Tibial nerve (tissue), 4 donors: ENCODE measurements at regions not wholly inside any gene's neighbourhood (a gene's known extent, or its start where the extent isn't known, plus 50 kb on each side); places are given as distances from the start of the nearest gene placed in this dataset.

Experiments
- DNase-seq, 2 donors: peaks; one replicate each; pipeline ENCODE4 v3.0.0-alpha.2; 2019; ENCODE audit warnings: low spot score in 2 of 2
- H3K27ac ChIP-seq, 4 donors: fragments of 200-600 bp; sonication (generic) in 3 of 4; one replicate each; pipeline ENCODE4 v1.5.1; 2017 to 2019; ENCODE audit warnings: mild to moderate bottlenecking in 1 of 4
- H3K27me3 ChIP-seq, 2 donors: fragments of 200-600 bp; sonication (generic) in 1 of 2; one replicate each; pipeline versions ENCODE4 v1.5.1 to v1.6.0; 2017 to 2019
- H3K36me3 ChIP-seq, 3 donors: fragments of 200-600 bp; sonication (generic); one replicate each; pipeline ENCODE4 v1.5.1; 2018 to 2019
- H3K4me1 ChIP-seq, 4 donors: fragments of 200-600 bp; sonication (generic) in 3 of 4; one replicate each; pipeline ENCODE4 v1.5.1; 2017 to 2019
- H3K4me3 ChIP-seq, 4 donors: fragments of 200-600 bp; sonication (generic) in 3 of 4; one replicate each; pipeline ENCODE4 v1.5.1; 2017 to 2019; ENCODE audit warnings: mild to moderate bottlenecking in 1 of 4, moderate library complexity in 1 of 4
- H3K9me3 ChIP-seq, 4 donors: fragments of 200-600 bp; sonication (generic) in 3 of 4; one replicate each; pipeline ENCODE4 v1.5.1; 2017 to 2019
- CTCF ChIP-seq, 5 experiments: fragments of 200-600 bp in 3 of 5; fragments of 450-650 bp in 2 of 5; sonication (generic) in 3 of 5; IDR thresholded peaks; one replicate each; pipeline ENCODE4 v1.5.1; 2016 to 2019; ENCODE audit warnings: antibody characterized with exemption in 5 of 5, mild to moderate bottlenecking in 3 of 5, moderate library complexity in 2 of 5
- EP300 ChIP-seq, 2 donors: sonication (generic); formaldehyde crosslinking; IDR thresholded peaks; one replicate each; pipeline ENCODE4 v1.6.1; 2017; ENCODE audit warnings: antibody characterized with exemption in 2 of 2, mild to moderate bottlenecking in 1 of 2
- POLR2A ChIP-seq, 2 donors: fragments of 450-650 bp; IDR thresholded peaks; one replicate each; pipeline ENCODE4 v1.6.1; 2017; ENCODE audit warnings: antibody characterized with exemption in 2 of 2, mild to moderate bottlenecking in 2 of 2, moderate library complexity in 2 of 2
- WGBS, 2 donors: methylation state at CpG; one replicate each; pipeline ENCODE4 v1.1.5; 2018; 5-methylcytosine and 5-hydroxymethylcytosine counted together

- Histone ChIP-seq H3K27me3 (no peaks in the 10 kb centered on the region), H3K4me1 (no peaks in the 10 kb centered on the region), H3K4me3 (no peak overlapping the region), H3K9me3 (peaks cover 0 to 13% (median 0%) of the 10 kb centered on the region in 4 donors), H3K36me3 (no peaks in the 10 kb centered on the region), H3K27ac (no peak overlapping the region)
- DNase-seq = no peak
- 97 to 98% methylated on average over 6 of the region's 6 CpGs for WGBS, 2 donors
- TF ChIP-seq CTCF (IDR thresholded peaks at IDR 0.05) (no peak), EP300 (IDR thresholded peaks at IDR 0.05) (no peak), POLR2A (IDR thresholded peaks at IDR 0.05) (no peak)
Measured at GRCh38 chr12:77736219-77736965, 94.3 kb upstream of the NAV3 start.

GRCh38 chr12:77734214-77734883, 96.3 kb upstream of the NAV3 start:
- WGBS, 2 donors = 69 to 83% methylated on average over 4 of the region's 4 CpGs
- peaks cover 0 to 13% (median 0%) of the 10 kb centered on the region in 4 donors for H3K9me3 ChIP-seq
- DNase-seq = no peak
- H3K4me1 ChIP-seq = no peaks in the 10 kb centered on the region
- TF ChIP-seq EP300 (IDR thresholded peaks at IDR 0.05) = no peak
- TF ChIP-seq POLR2A (IDR thresholded peaks at IDR 0.05) = no peak
- TF ChIP-seq CTCF (IDR thresholded peaks at IDR 0.05) = no peak
- H3K36me3 ChIP-seq = no peaks in the 10 kb centered on the region
- H3K27me3 ChIP-seq = no peaks in the 10 kb centered on the region
- no peak overlapping the region for H3K4me3 ChIP-seq
- H3K27ac ChIP-seq = no peak overlapping the region

GRCh38 chr12:77728018-77728417, 102.7 kb upstream of the NAV3 start:
- TF ChIP-seq POLR2A (IDR thresholded peaks at IDR 0.05) (no peak), EP300 (IDR thresholded peaks at IDR 0.05) (no peak), CTCF (IDR thresholded peaks at IDR 0.05) (no peak)
- Histone ChIP-seq H3K36me3 (no peaks in the 10 kb centered on the region), H3K27me3 (no peaks in the 10 kb centered on the region), H3K27ac (no peak overlapping the region), H3K4me3 (no peak overlapping the region), H3K9me3 (no peaks in the 10 kb centered on the region), H3K4me1 (no peaks in the 10 kb centered on the region)
- no peak for DNase-seq
- WGBS, 2 donors = 84 to 87% methylated on average over 2 of the region's 2 CpGs

- Histone ChIP-seq H3K27me3 (no peaks in the 10 kb centered on the region), H3K4me3 (no peak overlapping the region), H3K4me1 (no peaks in the 10 kb centered on the region), H3K27ac (no peak overlapping the region), H3K9me3 (no peaks in the 10 kb centered on the region), H3K36me3 (no peaks in the 10 kb centered on the region)
- DNase-seq = no peak
- 81 to 85% methylated on average over 4 of the region's 4 CpGs for WGBS, 2 donors
- TF ChIP-seq CTCF (IDR thresholded peaks at IDR 0.05) (no peak), POLR2A (IDR thresholded peaks at IDR 0.05) (no peak), EP300 (IDR thresholded peaks at IDR 0.05) (no peak)
Measured at GRCh38 chr12:77727442-77728001, 103.2 kb upstream of the NAV3 start.

- no peak for DNase-seq
- H3K27ac ChIP-seq = no peak overlapping the region
- H3K27me3 ChIP-seq = no peaks in the 10 kb centered on the region
- H3K4me3 ChIP-seq = no peak overlapping the region
- TF ChIP-seq CTCF (IDR thresholded peaks at IDR 0.05) = no peak
- TF ChIP-seq POLR2A (IDR thresholded peaks at IDR 0.05) = no peak
- no peak for TF ChIP-seq EP300 (IDR thresholded peaks at IDR 0.05)
- no peaks in the 10 kb centered on the region for H3K4me1 ChIP-seq
- H3K9me3 ChIP-seq = no peaks in the 10 kb centered on the region
- H3K36me3 ChIP-seq = no peaks in the 10 kb centered on the region
- WGBS, 2 donors = 53 to 57% methylated on average over 3 of the region's 3 CpGs
Measured at GRCh38 chr12:77725611-77726010, 105.1 kb upstream of the NAV3 start.
